Mesendoderm (in vitro differentiated cells): ENCODE measurements at regions not wholly inside any gene's neighbourhood (a gene's known extent, or its start where the extent isn't known, plus 50 kb on each side); places are given as distances from the start of the nearest gene placed in this dataset.

Experiments
- DNase-seq: peaks from one replicate; pipeline ENCODE4 v3.0.0; 2013
- H2AK5ac ChIP-seq: 2 replicates; pipeline ENCODE4 v1.6.1; 2013; ENCODE audit warnings: low read length, inconsistent platforms
- H2BK120ac ChIP-seq: 2 replicates; pipeline ENCODE4 v1.6.1; 2013; ENCODE audit warnings: low read depth, mild to moderate bottlenecking, low read length, moderate library complexity, mixed read lengths
- H2BK15ac ChIP-seq: replicated peaks from 2 replicates; pipeline ENCODE4 v1.6.1; 2013; ENCODE audit warnings: low read depth, mild to moderate bottlenecking, moderate library complexity
- H2BK5ac ChIP-seq: 2 replicates; pipeline ENCODE4 v1.6.1; 2013; ENCODE audit warnings: low read length, inconsistent platforms
- H3K18ac ChIP-seq: 2 replicates; pipeline ENCODE4 v1.6.1; 2013; ENCODE audit warnings: mild to moderate bottlenecking, low read length, mixed read lengths
- H3K23ac ChIP-seq: one replicate; pipeline ENCODE4 v1.6.1; 2013; ENCODE audit warnings: low read length
- H3K27ac ChIP-seq: 2 replicates; pipeline ENCODE4 v1.5.1; 2013; ENCODE audit warnings: low read depth, mild to moderate bottlenecking, inconsistent platforms, low read length, moderate library complexity
- H3K27me3 ChIP-seq: 2 replicates; pipeline ENCODE4 v1.6.1; 2013; ENCODE audit warnings: low read length, control low read depth, mild to moderate bottlenecking, inconsistent platforms; ENCODE audit not compliant: insufficient read depth, poor library complexity
- H3K36me3 ChIP-seq: 2 replicates; pipeline ENCODE4 v1.6.1; 2013; ENCODE audit warnings: low read length, inconsistent platforms; ENCODE audit not compliant: control insufficient read depth, insufficient read depth
- H3K4ac ChIP-seq: one replicate; pipeline ENCODE4 v1.6.1; 2013; ENCODE audit warnings: low read depth, mild to moderate bottlenecking, low read length, moderate library complexity
- H3K4me1 ChIP-seq: 2 replicates; pipeline ENCODE4 v1.6.1; 2013; ENCODE audit warnings: low read depth, low read length, inconsistent platforms; ENCODE audit not compliant: control insufficient read depth
- H3K4me2 ChIP-seq: 2 replicates; pipeline ENCODE4 v1.6.1; 2013; ENCODE audit warnings: low read length
- H3K4me3 ChIP-seq: 2 replicates; pipeline ENCODE4 v1.5.1; 2013; ENCODE audit warnings: mild to moderate bottlenecking, low read length
- H3K56ac ChIP-seq: one replicate; pipeline ENCODE4 v1.6.1; 2013; ENCODE audit warnings: low read length
- H3K79me1 ChIP-seq: 2 replicates; pipeline ENCODE4 v1.6.1; 2013; ENCODE audit warnings: low read length, inconsistent platforms
- H3K79me2 ChIP-seq: 2 replicates; pipeline ENCODE4 v1.6.1; 2013; ENCODE audit warnings: mild to moderate bottlenecking, low read length; ENCODE audit not compliant: control insufficient read depth, insufficient read depth
- H3K9ac ChIP-seq: 2 replicates; pipeline ENCODE4 v1.6.1; 2013; ENCODE audit warnings: low read length, inconsistent platforms
- H4K5ac ChIP-seq: one replicate; pipeline ENCODE4 v1.6.1; 2013; ENCODE audit warnings: low read length
- H4K8ac ChIP-seq: one replicate; pipeline ENCODE4 v1.6.1; 2013; ENCODE audit warnings: low read depth, mild to moderate bottlenecking, control low read depth, low read length, moderate library complexity
- WGBS: extraction: QIAGEN DNeasy Blood & Tissue Kit; methylation state at CpG from one replicate; pipeline ENCODE4 v1.1.7; 2013; ENCODE audit warnings: low lambda C conversion rate, missing lambda C conversion rate; ENCODE audit not compliant: insufficient coverage; ENCODE audit errors: extremely low coverage; 5-methylcytosine and 5-hydroxymethylcytosine counted together

GRCh38 chr21:16372586-16372985, 642.8 kb downstream of the USP25 start:
- H3K79me1 ChIP-seq: no peaks in the 10 kb centered on the region
- H2BK120ac ChIP-seq: no peak overlapping the region
- no peak overlapping the region for H3K18ac ChIP-seq
- H3K4ac ChIP-seq: no peak overlapping the region
- no peaks in the 10 kb centered on the region for H3K27me3 ChIP-seq
- no peak overlapping the region for H2BK5ac ChIP-seq
- H2AK5ac ChIP-seq: no peak overlapping the region
- H4K8ac ChIP-seq: no peak overlapping the region
- H3K36me3 ChIP-seq: no peaks in the 10 kb centered on the region
- no peak overlapping the region for H3K23ac ChIP-seq
- DNase-seq: no peak
- no peak overlapping the region for H3K4me2 ChIP-seq
- no peaks in the 10 kb centered on the region for H3K4me1 ChIP-seq
- no peak overlapping the region for H3K56ac ChIP-seq
- H3K4me3 ChIP-seq: no peak overlapping the region
- no peak overlapping the region for H2BK15ac ChIP-seq
- no peak overlapping the region for H3K9ac ChIP-seq
- no peak overlapping the region for H3K27ac ChIP-seq
- H4K5ac ChIP-seq: no peak overlapping the region
- H3K79me2 ChIP-seq: no peaks in the 10 kb centered on the region

- H4K8ac ChIP-seq: no peak overlapping the region
- no peak overlapping the region for H3K18ac ChIP-seq
- no peaks in the 10 kb centered on the region for H3K79me1 ChIP-seq
- no peaks in the 10 kb centered on the region for H3K36me3 ChIP-seq
- no peak overlapping the region for H3K4ac ChIP-seq
- H2BK15ac ChIP-seq: no peak overlapping the region
- no peak overlapping the region for H3K9ac ChIP-seq
- no peaks in the 10 kb centered on the region for H3K4me1 ChIP-seq
- no peak for DNase-seq
- no peak overlapping the region for H3K56ac ChIP-seq
- no peak overlapping the region for H3K4me2 ChIP-seq
- H3K23ac ChIP-seq: no peak overlapping the region
- WGBS: no CpG with 5 or more reads among the region's 2 CpGs
- no peaks in the 10 kb centered on the region for H3K79me2 ChIP-seq
- no peak overlapping the region for H2AK5ac ChIP-seq
- H3K27ac ChIP-seq: no peak overlapping the region
- H3K27me3 ChIP-seq: no peaks in the 10 kb centered on the region
- no peak overlapping the region for H4K5ac ChIP-seq
- H2BK5ac ChIP-seq: no peak overlapping the region
- no peak overlapping the region for H2BK120ac ChIP-seq
- H3K4me3 ChIP-seq: no peak overlapping the region
Observed at GRCh38 chr21:16376673-16377072, 646.9 kb downstream of the USP25 start.

GRCh38 chr21:16377120-16377658, 647.4 kb downstream of the USP25 start:
- no peak overlapping the region for H2BK5ac ChIP-seq
- no peak overlapping the region for H3K9ac ChIP-seq
- no peak overlapping the region for H3K4ac ChIP-seq
- WGBS: no CpG with 5 or more reads among the region's 6 CpGs
- no peaks in the 10 kb centered on the region for H3K36me3 ChIP-seq
- no peak for DNase-seq
- H4K5ac ChIP-seq: no peak overlapping the region
- no peak overlapping the region for H2BK15ac ChIP-seq
- H3K4me1 ChIP-seq: no peaks in the 10 kb centered on the region
- no peaks in the 10 kb centered on the region for H3K79me1 ChIP-seq
- no peak overlapping the region for H2BK120ac ChIP-seq
- H3K27ac ChIP-seq: no peak overlapping the region
- H3K27me3 ChIP-seq: no peaks in the 10 kb centered on the region
- no peak overlapping the region for H3K18ac ChIP-seq
- no peaks in the 10 kb centered on the region for H3K79me2 ChIP-seq
- no peak overlapping the region for H2AK5ac ChIP-seq
- H4K8ac ChIP-seq: no peak overlapping the region
- no peak overlapping the region for H3K56ac ChIP-seq
- H3K4me3 ChIP-seq: no peak overlapping the region
- H3K23ac ChIP-seq: no peak overlapping the region
- H3K4me2 ChIP-seq: no peak overlapping the region

- Histone ChIP-seq H3K4me3 (no peak overlapping the region), H3K79me2 (no peaks in the 10 kb centered on the region), H3K9ac (no peak overlapping the region), H2AK5ac (no peak overlapping the region), H3K18ac (no peak overlapping the region), H3K79me1 (no peaks in the 10 kb centered on the region), H4K5ac (no peak overlapping the region), H4K8ac (no peak overlapping the region), H3K56ac (no peak overlapping the region), H2BK120ac (no peak overlapping the region), H3K36me3 (no peaks in the 10 kb centered on the region), H3K27ac (no peak overlapping the region), H3K4me1 (no peaks in the 10 kb centered on the region), H3K23ac (no peak overlapping the region), H3K4me2 (no peak overlapping the region), H2BK5ac (no peak overlapping the region), H3K4ac (no peak overlapping the region), H2BK15ac (no peak overlapping the region), H3K27me3 (no peaks in the 10 kb centered on the region)
- DNase-seq: no peak
- WGBS: no CpG with 5 or more reads among the region's 2 CpGs
Observed at GRCh38 chr21:16377857-16378256, 648.1 kb downstream of the USP25 start.

GRCh38 chr21:16378525-16378924, 648.7 kb downstream of the USP25 start:
- no peak overlapping the region for H2AK5ac ChIP-seq
- H3K27ac ChIP-seq: no peak overlapping the region
- H3K23ac ChIP-seq: no peak overlapping the region
- no peak overlapping the region for H3K9ac ChIP-seq
- H3K79me1 ChIP-seq: no peaks in the 10 kb centered on the region
- H3K4me1 ChIP-seq: no peaks in the 10 kb centered on the region
- no peak overlapping the region for H3K18ac ChIP-seq
- no peak overlapping the region for H2BK5ac ChIP-seq
- no peaks in the 10 kb centered on the region for H3K36me3 ChIP-seq
- no peaks in the 10 kb centered on the region for H3K79me2 ChIP-seq
- H3K56ac ChIP-seq: no peak overlapping the region
- WGBS: no CpG with 5 or more reads among the region's 3 CpGs
- no peak overlapping the region for H3K4me3 ChIP-seq
- H3K27me3 ChIP-seq: no peaks in the 10 kb centered on the region
- H4K8ac ChIP-seq: no peak overlapping the region
- H2BK15ac ChIP-seq: no peak overlapping the region
- no peak for DNase-seq
- H2BK120ac ChIP-seq: no peak overlapping the region
- H3K4me2 ChIP-seq: no peak overlapping the region
- no peak overlapping the region for H4K5ac ChIP-seq
- H3K4ac ChIP-seq: no peak overlapping the region

GRCh38 chr21:16388291-16388690, 658.5 kb downstream of the USP25 start:
- H2BK15ac ChIP-seq: no peak overlapping the region
- no peaks in the 10 kb centered on the region for H3K79me1 ChIP-seq
- H3K23ac ChIP-seq: no peak overlapping the region
- H3K4me2 ChIP-seq: no peak overlapping the region
- no peak overlapping the region for H3K27ac ChIP-seq
- H2AK5ac ChIP-seq: no peak overlapping the region
- no peaks in the 10 kb centered on the region for H3K4me1 ChIP-seq
- no peaks in the 10 kb centered on the region for H3K27me3 ChIP-seq
- no peak overlapping the region for H2BK120ac ChIP-seq
- peak; percentile 65 for DNase-seq
- no peaks in the 10 kb centered on the region for H3K79me2 ChIP-seq
- H3K4ac ChIP-seq: no peak overlapping the region
- no peak overlapping the region for H3K9ac ChIP-seq
- no peak overlapping the region for H3K56ac ChIP-seq
- H4K5ac ChIP-seq: no peak overlapping the region
- no CpG with 5 or more reads among the region's 4 CpGs for whole genome bisulfite sequencing
- H3K18ac ChIP-seq: no peak overlapping the region
- H4K8ac ChIP-seq: no peak overlapping the region
- no peak overlapping the region for H3K4me3 ChIP-seq
- H2BK5ac ChIP-seq: no peak overlapping the region
- H3K36me3 ChIP-seq: no peaks in the 10 kb centered on the region
